ENCODE measurements at regions not wholly inside any gene's neighbourhood (a gene's known extent, or its start where the extent isn't known, plus 50 kb on each side); places are given as distances from the start of the nearest gene placed in this dataset.

- peak; percentile 1 for DNase-seq
These were observed 117.5 kb downstream of the EDEM1 start for GRCh38 chr3:5304789-5305683.

- no peak for DNase-seq
These were observed 118.1 kb downstream of the EDEM1 start for GRCh38 chr3:5305684-5305989.

- DNase-seq = no peak
These were observed 121.7 kb downstream of the EDEM1 start for GRCh38 chr3:5309171-5309570.

GRCh38 chr3:5309602-5310001, 122.1 kb downstream of the EDEM1 start:
- DNase-seq = no peak

GRCh38 chr3:5310509-5310908, 123.0 kb downstream of the EDEM1 start:
- DNase-seq = no peak

GRCh38 chr3:5312290-5312689, 124.8 kb downstream of the EDEM1 start:
- no peak for DNase-seq

GRCh38 chr3:5314897-5315296, 127.4 kb downstream of the EDEM1 start:
- no peak for DNase-seq

DNA sequence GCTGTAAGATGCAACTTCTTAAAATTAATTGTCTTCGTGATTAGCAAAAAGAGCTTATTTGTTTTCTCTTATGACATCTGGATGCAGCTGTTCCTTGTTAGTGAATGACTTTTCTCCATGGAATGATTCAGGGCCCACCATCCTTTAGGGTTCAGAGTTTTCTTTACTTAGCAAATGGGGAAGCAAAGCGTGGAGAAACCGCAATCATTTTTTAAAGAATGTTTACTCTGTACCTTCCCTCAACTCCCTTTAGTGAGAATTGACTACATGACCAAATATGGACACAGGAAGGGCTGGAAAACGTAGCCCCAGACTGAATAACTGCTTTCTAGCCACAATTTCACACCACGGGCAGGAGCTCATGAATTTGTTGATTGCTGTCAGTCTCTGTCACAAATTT, 130.1 kb downstream of the EDEM1 start:
- DNase-seq = no peak

DNA sequence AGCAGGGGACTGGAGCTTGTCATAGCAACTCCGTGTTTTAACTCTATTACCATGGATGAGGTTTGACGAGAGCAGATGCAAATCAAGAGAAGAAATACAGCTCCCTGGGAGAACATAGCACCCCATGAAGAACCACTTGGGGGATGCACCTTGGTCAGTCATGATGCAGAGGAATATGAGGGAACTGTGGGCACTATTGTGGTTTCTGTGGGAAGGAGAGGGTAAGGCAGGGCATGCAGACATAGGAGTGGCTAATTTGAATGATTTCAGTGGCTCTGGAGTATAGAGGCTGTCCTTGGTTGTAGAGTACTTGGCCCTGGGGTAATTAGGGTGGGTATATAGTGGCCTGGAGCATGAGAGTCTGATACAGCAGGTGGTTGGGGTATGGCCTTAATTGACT, 131.9 kb downstream of the EDEM1 start:
- DNase-seq = no peak

GRCh38 chr3:5321666-5322340, 134.3 kb downstream of the EDEM1 start:
- no peak for DNase-seq

GRCh38 chr3:5324780-5325179, 137.3 kb downstream of the EDEM1 start:
- no peak for DNase-seq

- no peak for DNase-seq
These were observed 142.8 kb downstream of the EDEM1 start for GRCh38 chr3:5330152-5330810.

DNA sequence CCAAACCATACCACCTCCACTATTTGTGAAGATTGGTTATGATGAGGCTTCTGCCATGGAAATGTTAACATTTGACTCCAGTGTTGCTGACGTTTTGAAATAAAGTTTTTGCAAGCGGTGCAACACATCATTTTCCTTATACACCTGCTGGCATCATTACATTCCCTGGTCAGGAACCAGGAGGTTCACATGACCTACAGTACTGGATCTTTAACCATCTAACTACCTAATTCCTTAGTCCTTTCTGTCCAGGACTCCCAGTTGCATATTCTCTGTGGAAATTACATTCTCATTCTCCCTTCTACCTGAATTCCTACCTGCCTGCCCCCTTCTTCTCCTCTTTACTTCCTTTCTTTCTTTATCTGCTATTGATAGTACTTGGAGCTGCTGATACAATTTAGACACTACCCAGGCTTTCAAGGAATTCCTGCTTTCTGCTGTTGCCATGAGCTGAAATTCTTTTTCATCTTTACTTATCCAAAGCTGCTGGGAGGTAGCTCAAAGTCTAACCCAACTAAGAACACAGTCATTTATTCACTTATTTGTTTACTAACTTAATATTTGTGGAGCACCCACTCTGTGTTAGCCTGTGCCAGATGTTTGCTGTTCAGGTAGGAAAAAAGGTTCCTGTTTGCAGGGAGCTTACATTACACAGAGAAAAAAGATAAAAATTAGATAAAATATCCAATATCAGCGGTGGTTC, 144.2 kb downstream of the EDEM1 start:
- no peak for DNase-seq

GRCh38 chr3:5332270-5332956, 144.9 kb downstream of the EDEM1 start:
- no peak for DNase-seq

DNA sequence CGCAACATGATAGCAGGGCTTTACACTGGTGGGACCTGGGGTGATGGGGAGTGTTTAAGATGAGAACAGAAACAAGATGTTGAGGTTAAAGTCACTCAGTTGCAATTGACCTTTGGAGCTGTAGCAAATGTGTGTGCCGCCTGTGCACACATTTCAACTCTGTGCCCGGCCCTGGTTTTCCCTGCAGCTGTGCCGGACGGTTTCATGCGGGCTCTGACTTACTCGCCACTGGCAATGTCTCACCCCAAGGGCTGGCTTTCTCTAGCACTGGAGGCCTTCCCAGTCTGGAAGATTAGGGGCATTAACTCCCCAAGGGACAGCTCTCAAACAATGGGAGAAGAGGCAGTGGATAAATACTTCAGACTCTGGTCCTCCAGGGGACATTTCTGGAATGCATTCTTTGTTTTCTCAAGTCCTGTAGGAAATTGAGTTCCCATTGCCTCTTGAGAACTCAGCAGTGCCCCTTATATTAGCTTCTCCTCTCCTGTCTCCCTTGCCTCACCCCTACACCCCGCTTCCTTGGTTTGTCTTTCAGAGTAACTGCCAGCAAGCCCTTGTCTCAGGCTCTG, 152.5 kb downstream of the EDEM1 start:
- DNase-seq = no peak

DNA sequence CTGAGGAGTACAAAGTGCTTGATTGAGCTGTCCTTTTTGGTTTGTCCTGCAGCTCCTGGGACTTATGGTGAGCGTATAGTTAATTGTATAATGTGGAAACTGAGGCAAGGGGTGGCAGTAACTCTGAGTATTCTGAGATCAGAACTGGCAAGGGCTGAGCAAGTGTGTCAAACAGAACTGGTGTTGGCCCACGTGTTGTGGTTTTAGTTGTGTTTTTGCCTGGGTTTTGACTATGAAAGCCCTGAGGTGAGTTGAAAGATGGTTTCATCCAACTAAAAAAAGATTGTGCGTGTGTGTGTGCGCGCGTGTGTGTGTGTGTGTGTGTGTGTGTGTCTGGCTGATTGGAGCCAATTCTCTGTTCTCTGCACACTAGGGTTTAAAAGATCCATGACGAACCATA, 154.1 kb downstream of the EDEM1 start:
- no peak for DNase-seq

DNA sequence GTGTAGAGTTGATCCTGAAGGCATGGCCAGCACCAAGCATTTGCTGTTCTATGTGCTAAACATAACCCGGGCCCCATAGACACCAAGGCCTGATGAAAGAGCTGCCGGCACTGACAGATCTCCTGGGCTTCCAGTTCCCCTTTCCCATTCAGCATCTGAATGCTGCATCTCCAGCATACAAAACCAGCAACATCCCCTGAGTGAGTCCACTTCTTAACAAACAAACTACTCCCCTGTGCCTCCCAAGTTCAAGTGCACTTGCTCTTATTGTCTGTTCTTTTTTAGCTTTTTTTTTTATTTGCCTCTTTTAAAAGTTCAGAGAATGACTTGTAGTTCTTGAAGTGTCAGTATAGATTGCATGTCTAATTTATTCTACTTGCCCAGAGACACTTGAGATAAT, 156.0 kb downstream of the EDEM1 start:
- DNase-seq = no peak

DNA sequence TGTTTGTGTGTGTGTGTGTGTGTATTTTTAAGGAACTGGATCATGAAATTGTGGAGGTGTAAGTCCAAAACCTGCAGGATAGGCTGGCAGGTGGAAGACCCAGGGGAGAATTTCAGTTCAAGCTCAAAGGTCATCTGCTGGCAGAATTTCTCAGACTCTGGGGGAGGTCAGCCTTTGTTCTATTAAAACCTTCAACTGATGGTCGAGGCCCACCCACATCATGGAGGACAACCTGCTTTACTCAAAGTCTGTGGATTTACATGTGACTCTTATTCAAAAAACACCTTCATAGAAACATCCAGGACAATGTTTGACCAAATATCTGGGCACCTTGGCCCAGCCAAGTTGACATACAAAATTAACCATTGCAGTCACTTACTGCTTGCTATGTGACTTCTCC, 157.2 kb downstream of the EDEM1 start:
- no peak for DNase-seq

DNA sequence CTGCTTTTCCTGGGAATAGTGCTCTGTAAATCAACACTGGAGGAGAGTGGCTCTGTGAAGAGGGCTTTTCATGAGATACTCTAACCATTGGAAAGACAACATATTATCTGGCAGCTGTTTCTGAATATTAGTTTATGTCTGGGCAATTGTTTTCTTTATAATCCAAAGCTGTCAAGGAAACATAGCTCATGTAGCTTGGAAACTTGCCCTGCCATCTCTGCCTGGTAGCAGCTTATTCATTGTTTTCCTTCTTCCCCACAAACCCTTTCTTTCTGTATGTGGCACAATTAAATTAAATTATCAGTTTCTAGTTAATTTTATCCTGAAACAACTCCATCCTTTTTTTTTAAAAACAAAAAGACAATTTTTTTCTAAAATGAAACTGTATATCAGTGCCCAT, 160.0 kb downstream of the EDEM1 start:
- no peak for DNase-seq

- DNase-seq = no peak
These were observed 160.9 kb downstream of the EDEM1 start for GRCh38 chr3:5348229-5348902.

DNA sequence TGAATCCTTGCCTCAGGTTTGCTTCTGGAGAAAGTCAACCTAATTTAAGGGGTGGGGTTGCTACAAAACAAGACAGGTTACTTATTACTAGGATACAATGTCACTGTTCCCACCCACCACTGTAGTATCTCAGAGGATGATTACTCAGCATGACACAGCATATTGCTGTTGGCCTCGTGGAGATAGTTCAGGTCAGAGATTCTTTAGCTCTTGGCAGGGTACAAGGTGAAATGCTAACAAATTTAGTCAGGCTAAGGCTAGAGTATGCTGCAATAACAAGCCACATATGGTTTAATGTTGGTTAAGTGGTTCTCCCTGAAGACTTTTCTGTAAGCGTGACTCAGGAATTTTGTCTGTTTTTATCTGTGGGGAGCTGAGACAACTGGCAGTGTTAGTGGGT, 161.8 kb downstream of the EDEM1 start:
- no peak for DNase-seq

DNA sequence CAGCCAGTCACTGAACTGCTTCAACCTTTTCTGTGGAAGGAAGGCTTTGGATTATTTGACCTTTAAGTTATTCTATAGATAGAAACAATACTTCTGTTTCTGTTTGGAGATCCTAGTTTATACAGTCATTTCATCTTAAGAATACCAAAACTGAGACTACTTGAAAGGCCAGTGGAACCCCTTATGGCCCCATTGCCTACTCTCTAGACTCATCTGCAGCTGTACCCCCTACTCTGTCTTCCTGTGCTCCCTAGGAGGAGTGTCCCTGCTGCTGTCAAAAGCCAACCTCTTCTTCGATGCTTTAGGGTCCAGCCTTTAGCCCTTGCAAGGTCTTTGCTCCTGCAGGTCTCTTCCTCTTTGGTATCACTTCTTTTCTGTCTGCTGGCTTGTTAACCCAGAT, 169.6 kb downstream of the EDEM1 start:
- no peak for DNase-seq

Measured in NCI-H2171 treated with DMSO at 0.1 percent for 48 hours (cell line).